Small intestine (tissue), 7 donors: ENCODE measurements at regions not wholly inside any gene's neighbourhood (a gene's known extent, or its start where the extent isn't known, plus 50 kb on each side); places are given as distances from the start of the nearest gene placed in this dataset.

Experiments used
- DNase-seq, 2 donors: peaks; one replicate each; pipeline versions ENCODE4 v3.0.0 to v3.0.0-alpha.2; 2013
- FAIRE-seq: peaks from 2 replicates; lab custom pipeline; 2012; peaks lifted over from hg19 to GRCh38; lab: Jason Lieb, UNC
- H3K27ac ChIP-seq, 3 donors: one replicate each; pipeline ENCODE4 v1.5.1; 2013; ENCODE audit warnings: low read length in 2 of 3, mild to moderate bottlenecking in 2 of 3, control low read depth in 1 of 3, inconsistent platforms in 1 of 3, low read depth in 1 of 3, moderate library complexity in 1 of 3
- H3K27me3 ChIP-seq, 3 donors: one replicate each; pipeline ENCODE4 v1.6.1; 2013; ENCODE audit warnings: low read length in 3 of 3, inconsistent platforms in 1 of 3; ENCODE audit not compliant: control insufficient read depth in 3 of 3, insufficient read depth in 3 of 3
- H3K36me3 ChIP-seq, 3 donors: one replicate each; pipeline ENCODE4 v1.6.1; 2013; ENCODE audit warnings: low read length in 3 of 3, inconsistent platforms in 1 of 3, low read depth in 1 of 3, mild to moderate bottlenecking in 1 of 3, moderate library complexity in 1 of 3; ENCODE audit not compliant: control insufficient read depth in 3 of 3, insufficient read depth in 2 of 3
- H3K4me1 ChIP-seq, 3 donors: one replicate each; pipeline ENCODE4 v1.6.1; 2013; ENCODE audit warnings: low read length in 2 of 3, inconsistent platforms in 1 of 3, low read depth in 1 of 3, mild to moderate bottlenecking in 1 of 3, moderate library complexity in 1 of 3; ENCODE audit not compliant: control insufficient read depth in 3 of 3, insufficient read depth in 2 of 3
- H3K4me3 ChIP-seq, 3 donors: one replicate each; pipeline ENCODE4 v1.5.1; 2013; ENCODE audit warnings: low read length in 3 of 3, control low read depth in 1 of 3, inconsistent platforms in 1 of 3, low read depth in 1 of 3, mild to moderate bottlenecking in 1 of 3, moderate library complexity in 1 of 3
- H3K9me3 ChIP-seq, 2 donors: one replicate each; pipeline ENCODE4 v1.6.1; 2013; ENCODE audit warnings: low read depth in 1 of 2, low read length in 1 of 2; ENCODE audit not compliant: control insufficient read depth in 2 of 2, insufficient read depth in 1 of 2
- WGBS, 3 donors: extraction: QIAGEN DNeasy Blood & Tissue Kit; methylation state at CpG; one replicate each; pipeline ENCODE4 v1.1.7; 2013; 5-methylcytosine and 5-hydroxymethylcytosine counted together
- donor health status: healthy with polysubstance abuse.
- donor health status: control.
- donor health status: control.
- donor health status: Bipolar disorder and iron deficiency.
- donor health status: healthy.

GRCh38 chr6:16976385-16977183 lies 125.3 kb upstream of the STMND1 start:
- Histone ChIP-seq H3K27ac (no peak overlapping the region), H3K9me3 (no peaks in the 10 kb centered on the region), H3K36me3 (no peaks in the 10 kb centered on the region), H3K4me1 (no peaks in the 10 kb centered on the region), H3K4me3 (no peak overlapping the region), H3K27me3 (peaks cover 0 to 13% (median 3%) of the 10 kb centered on the region in 3 donors)
- FAIRE-seq (no peak), DNase-seq (no peak)
- 63 to 77% (median 73%) methylated on average over 7 of the region's 7 CpGs for WGBS, 3 donors

- 45 to 56% (median 54%) methylated on average over 6 of the region's 6 CpGs for WGBS, 3 donors
- peaks cover 0 to 13% (median 2%) of the 10 kb centered on the region in 3 donors for H3K27me3 ChIP-seq
- no peak for FAIRE-seq
Measured at GRCh38 chr6:16974704-16975359, 127.0 kb upstream of the STMND1 start.

GRCh38 chr6:16974387-16974673 lies 127.5 kb upstream of the STMND1 start:
- Histone ChIP-seq H3K4me1 (no peaks in the 10 kb centered on the region), H3K9me3 (no peaks in the 10 kb centered on the region), H3K36me3 (no peaks in the 10 kb centered on the region), H3K4me3 (no peak overlapping the region), H3K27ac (no peak overlapping the region), H3K27me3 (peaks cover 0 to 13% (median 0%) of the 10 kb centered on the region in 3 donors)
- DNase-seq (no peak), FAIRE-seq (no peak)

More at GRCh38 chr6:16974704-16975359, 127.0 kb upstream of the STMND1 start:
- H3K9me3 ChIP-seq: no peaks in the 10 kb centered on the region
- no peak overlapping the region for H3K27ac ChIP-seq
- H3K4me3 ChIP-seq: no peak overlapping the region
- H3K36me3 ChIP-seq: no peaks in the 10 kb centered on the region
- DNase-seq: no peak
- no peaks in the 10 kb centered on the region for H3K4me1 ChIP-seq

- H3K27me3 ChIP-seq: peaks cover 0 to 13% (median 0%) of the 10 kb centered on the region in 3 donors
- DNase-seq (no peak), FAIRE-seq (no peak)
- no peaks in the 10 kb centered on the region for H3K9me3 ChIP-seq
- no peaks in the 10 kb centered on the region for H3K4me1 ChIP-seq
- no peak overlapping the region for H3K27ac ChIP-seq
- 69 to 81% (median 77%) methylated on average over 12 of the region's 12 CpGs for WGBS, 3 donors
- no peak overlapping the region for H3K4me3 ChIP-seq
- no peaks in the 10 kb centered on the region for H3K36me3 ChIP-seq
Measured at GRCh38 chr6:16973545-16974386, 128.1 kb upstream of the STMND1 start.

GRCh38 chr6:16973051-16973450 lies 128.8 kb upstream of the STMND1 start:
- Histone ChIP-seq H3K27me3 (peaks cover 0 to 13% (median 0%) of the 10 kb centered on the region in 3 donors), H3K27ac (no peak overlapping the region), H3K4me1 (no peaks in the 10 kb centered on the region), H3K36me3 (no peaks in the 10 kb centered on the region), H3K4me3 (no peak overlapping the region), H3K9me3 (no peaks in the 10 kb centered on the region)
- FAIRE-seq (no peak), DNase-seq (no peak)
- 71 to 86% (median 84%) methylated on average over 5 of the region's 5 CpGs for WGBS, 3 donors

GRCh38 chr6:16972535-16972934 lies 129.3 kb upstream of the STMND1 start:
- FAIRE-seq: no peak
- Histone ChIP-seq H3K36me3 (no peaks in the 10 kb centered on the region), H3K9me3 (no peaks in the 10 kb centered on the region), H3K4me3 (no peak overlapping the region), H3K27me3 (peaks cover 0 to 13% (median 0%) of the 10 kb centered on the region in 3 donors), H3K27ac (no peak overlapping the region), H3K4me1 (no peaks in the 10 kb centered on the region)
- DNase-seq: no peak
- WGBS, 3 donors: 75 to 84% (median 77%) methylated on average over 2 of the region's 2 CpGs

GRCh38 chr6:16969699-16970655 lies 131.9 kb upstream of the STMND1 start:
- no peaks in the 10 kb centered on the region for H3K36me3 ChIP-seq
- no peak overlapping the region for H3K27ac ChIP-seq
- no peak for DNase-seq
- H3K4me3 ChIP-seq: no peak overlapping the region
- H3K4me1 ChIP-seq: no peaks in the 10 kb centered on the region
- no peaks in the 10 kb centered on the region for H3K9me3 ChIP-seq
- no peak for FAIRE-seq
- peaks cover 0 to 8% (median 0%) of the 10 kb centered on the region in 3 donors for H3K27me3 ChIP-seq
- 11 to 25% (median 21%) methylated on average over 4 of the region's 4 CpGs for WGBS, 3 donors
